ENCODE measurements at regions not wholly inside any gene's neighbourhood (a gene's known extent, or its start where the extent isn't known, plus 50 kb on each side); places are given as distances from the start of the nearest gene placed in this dataset.

DNA sequence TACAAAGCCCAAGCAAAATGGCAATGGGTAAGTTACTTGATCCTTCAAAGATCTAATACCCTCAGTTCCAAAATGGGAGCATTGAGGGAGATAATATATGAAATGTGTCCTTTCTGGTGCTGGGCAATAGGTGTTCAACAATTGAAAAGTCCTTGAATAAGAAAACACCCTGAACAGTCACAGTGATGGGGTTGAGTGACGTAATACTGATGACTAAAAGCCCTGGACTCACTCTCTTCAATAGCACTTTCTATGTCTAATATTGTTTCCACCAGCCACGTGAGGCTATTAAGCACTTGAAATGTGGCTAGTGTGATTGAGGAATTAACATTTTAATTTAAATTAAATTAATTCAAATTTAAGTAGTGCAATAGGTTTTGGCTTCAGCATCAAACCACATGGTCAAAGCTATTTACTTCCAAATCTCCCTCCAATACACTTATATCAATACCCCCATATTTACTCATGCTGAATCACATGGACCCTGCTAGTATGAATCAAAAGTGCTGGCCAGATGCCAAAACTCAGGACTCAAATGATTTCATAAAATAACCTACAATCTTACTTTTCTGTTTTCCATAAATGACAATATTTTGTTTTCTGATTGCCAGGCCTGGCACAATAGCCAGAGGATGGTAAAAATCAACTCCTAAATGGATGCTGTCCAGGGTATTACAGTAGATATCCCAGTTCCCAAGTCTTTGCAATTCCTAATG lies 516.2 kb downstream of the HAPSTR1 start:
- TF ChIP-seq, protein P1, sequence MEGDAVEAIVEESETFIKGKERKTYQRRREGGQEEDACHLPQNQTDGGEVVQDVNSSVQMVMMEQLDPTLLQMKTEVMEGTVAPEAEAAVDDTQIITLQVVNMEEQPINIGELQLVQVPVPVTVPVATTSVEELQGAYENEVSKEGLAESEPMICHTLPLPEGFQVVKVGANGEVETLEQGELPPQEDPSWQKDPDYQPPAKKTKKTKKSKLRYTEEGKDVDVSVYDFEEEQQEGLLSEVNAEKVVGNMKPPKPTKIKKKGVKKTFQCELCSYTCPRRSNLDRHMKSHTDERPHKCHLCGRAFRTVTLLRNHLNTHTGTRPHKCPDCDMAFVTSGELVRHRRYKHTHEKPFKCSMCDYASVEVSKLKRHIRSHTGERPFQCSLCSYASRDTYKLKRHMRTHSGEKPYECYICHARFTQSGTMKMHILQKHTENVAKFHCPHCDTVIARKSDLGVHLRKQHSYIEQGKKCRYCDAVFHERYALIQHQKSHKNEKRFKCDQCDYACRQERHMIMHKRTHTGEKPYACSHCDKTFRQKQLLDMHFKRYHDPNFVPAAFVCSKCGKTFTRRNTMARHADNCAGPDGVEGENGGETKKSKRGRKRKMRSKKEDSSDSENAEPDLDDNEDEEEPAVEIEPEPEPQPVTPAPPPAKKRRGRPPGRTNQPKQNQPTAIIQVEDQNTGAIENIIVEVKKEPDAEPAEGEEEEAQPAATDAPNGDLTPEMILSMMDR (IDR thresholded peaks at IDR 0.05; ENCODE audit: insufficient read depth, low read length, poor library complexity, severe bottlenecking) = no peak
- no peak for TF ChIP-seq EZH2phosphoT487 (conservative IDR thresholded peaks at IDR 0.05; ENCODE audit: low read length)
